ENCODE measurements at regions not wholly inside any gene's neighbourhood (a gene's known extent, or its start where the extent isn't known, plus 50 kb on each side); places are given as distances from the start of the nearest gene placed in this dataset.

- TF ChIP-seq ZNF274 (IDR thresholded peaks at IDR 0.05; ENCODE audit: borderline replicate concordance, extremely low read depth, low read length), result no peak
- TF ChIP-seq BRCA1 (IDR thresholded peaks at IDR 0.05; ENCODE audit: low read depth, low read length), result no peak
- TF ChIP-seq SP2 (IDR thresholded peaks at IDR 0.05; ENCODE audit: low read length), result no peak
- no peak for TF ChIP-seq JUN (IDR thresholded peaks at IDR 0.05; ENCODE audit: low read depth, low read length)
- TF ChIP-seq USF2 (IDR thresholded peaks at IDR 0.05; ENCODE audit: low read length), result no peak
- TF ChIP-seq EZH2 (IDR thresholded peaks at IDR 0.05; ENCODE audit: low read depth, low read length, severe bottlenecking), result no peak
- TF ChIP-seq RFX5 (IDR thresholded peaks at IDR 0.05; ENCODE audit: borderline replicate concordance, low read depth, low read length), result no peak
- no peak for TF ChIP-seq EP300 (IDR thresholded peaks at IDR 0.05; ENCODE audit: borderline replicate concordance in 1 of 2, low read depth in 2 of 2, low read length in 2 of 2)
- no peak for TF ChIP-seq HDAC2 (IDR thresholded peaks at IDR 0.05; ENCODE audit: borderline replicate concordance in 1 of 2, low read depth in 2 of 2, low read length in 2 of 2)
- no peak for TF ChIP-seq CTCF (IDR thresholded peaks at IDR 0.05; ENCODE audit: control extremely low read depth in 1 of 3, insufficient read depth in 1 of 3, low read depth in 1 of 3, low read length in 3 of 3)
These were observed 261.3 kb downstream of the TMEM167A start for GRCh38 chr5:82815871-82816270.

Data from H1 (cell line).